ENCODE measurements at regions not wholly inside any gene's neighbourhood (a gene's known extent, or its start where the extent isn't known, plus 50 kb on each side); places are given as distances from the start of the nearest gene placed in this dataset.
"Not testable (repeated sequence)": the region's sequence is repeated elsewhere in the genome, so short reads cannot be mapped to it uniquely, and the experiment has no call there.

GRCh38 chr6:144768551-144769075, 483.5 kb downstream of the UTRN start:
- DNase-seq (ENCODE audit: low read depth in 2 of 2) = no peak

DNA sequence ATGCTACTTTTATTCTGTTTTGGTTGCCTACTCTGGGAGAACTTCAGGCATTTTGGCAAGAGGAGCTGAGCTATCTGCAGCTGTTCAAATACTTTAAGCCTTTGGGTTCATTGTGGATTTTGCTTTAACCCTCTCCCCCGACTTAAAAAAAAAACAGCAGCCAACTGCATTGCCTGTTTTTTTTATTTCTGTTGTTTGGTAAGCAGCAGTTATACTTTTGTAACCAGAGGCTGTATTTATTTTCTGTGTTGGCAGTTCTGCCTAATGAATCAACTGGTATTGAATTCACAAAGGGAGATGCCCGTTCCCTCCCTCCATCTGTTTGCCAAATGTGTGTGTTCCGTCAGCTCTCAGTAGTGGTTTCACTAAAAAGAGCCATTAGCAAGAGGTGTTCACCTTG, 484.0 kb downstream of the UTRN start:
- no peak for DNase-seq (ENCODE audit: low read depth in 2 of 2)

GRCh38 chr6:144776031-144776819, 491.1 kb downstream of the UTRN start:
- no peak for DNase-seq (ENCODE audit: low read depth in 2 of 2)

- no peak for DNase-seq (ENCODE audit: low read depth in 2 of 2)
These were observed 492.1 kb downstream of the UTRN start for GRCh38 chr6:144777249-144777648.

DNA sequence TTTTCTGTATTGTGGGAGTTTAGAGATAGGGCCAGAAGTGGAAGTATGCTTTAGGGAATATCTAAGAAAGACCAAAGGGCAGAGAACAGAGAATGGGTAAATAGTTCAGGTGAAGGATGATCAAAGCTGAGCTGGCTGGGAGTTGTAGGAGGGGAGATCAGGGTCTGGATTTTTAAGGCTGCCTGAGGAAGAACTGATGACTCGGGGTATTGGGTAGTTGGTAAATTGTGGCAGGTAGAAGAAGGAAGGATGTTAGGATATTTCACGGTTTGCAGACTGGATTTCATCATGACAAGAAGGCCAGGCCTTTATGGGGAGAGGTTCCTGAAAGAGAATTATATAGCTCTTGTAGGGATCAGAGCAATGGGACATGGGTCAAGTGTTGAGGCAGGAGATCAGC, 492.9 kb downstream of the UTRN start:
- no peak for DNase-seq (ENCODE audit: low read depth in 2 of 2)

DNA sequence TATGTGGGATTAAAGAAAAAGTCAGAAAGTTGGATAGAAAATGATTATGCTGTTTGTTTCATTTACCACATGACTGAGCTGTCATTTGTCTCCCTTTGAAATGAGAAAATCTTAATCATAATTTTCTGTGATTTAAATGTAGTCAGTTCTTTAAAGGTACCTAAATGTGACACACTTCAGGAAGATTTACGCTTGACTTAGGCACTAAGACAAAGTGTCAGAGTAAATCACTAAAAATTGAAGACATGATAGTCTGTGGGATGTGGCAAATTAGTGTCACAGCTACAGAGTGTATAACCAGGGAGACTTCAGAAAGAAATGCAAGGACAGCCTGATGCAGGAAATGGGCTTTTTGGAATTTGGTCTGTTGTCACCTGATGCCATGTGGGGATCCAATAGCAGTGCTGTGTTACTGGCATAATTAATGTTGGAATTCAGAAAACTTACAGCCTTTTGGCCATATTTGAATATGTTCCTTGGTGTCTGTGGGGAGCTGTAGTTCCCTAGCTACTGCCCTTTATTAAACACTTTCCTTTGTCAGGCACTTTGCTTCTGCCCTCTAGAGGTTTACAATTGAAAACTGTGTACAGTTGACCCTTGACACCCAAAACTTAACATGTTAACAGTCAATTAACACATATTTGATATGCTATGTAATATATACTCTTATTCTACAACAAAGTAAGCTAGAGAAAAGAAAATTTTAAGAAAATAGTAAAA, 493.8 kb downstream of the UTRN start:
- DNase-seq (ENCODE audit: low read depth in 2 of 2) = no peak

DNA sequence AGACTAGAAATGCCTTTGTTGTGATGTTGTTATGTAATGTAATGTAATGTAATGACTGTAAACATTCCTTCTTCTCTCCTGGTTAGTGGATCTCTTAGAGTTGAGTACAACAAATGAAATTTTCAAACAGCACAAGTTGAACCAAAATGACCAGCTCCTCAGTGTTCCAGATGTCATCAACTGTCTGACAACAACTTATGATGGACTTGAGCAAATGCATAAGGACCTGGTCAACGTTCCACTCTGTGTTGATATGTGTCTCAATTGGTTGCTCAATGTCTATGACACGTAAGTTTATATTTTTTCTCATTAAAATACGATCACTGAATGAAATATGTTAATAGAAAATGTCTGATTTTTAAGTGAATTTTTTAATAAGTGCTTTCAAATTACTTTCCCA, 496.7 kb downstream of the UTRN start:
- no peak for DNase-seq (ENCODE audit: low read depth in 2 of 2)

DNA sequence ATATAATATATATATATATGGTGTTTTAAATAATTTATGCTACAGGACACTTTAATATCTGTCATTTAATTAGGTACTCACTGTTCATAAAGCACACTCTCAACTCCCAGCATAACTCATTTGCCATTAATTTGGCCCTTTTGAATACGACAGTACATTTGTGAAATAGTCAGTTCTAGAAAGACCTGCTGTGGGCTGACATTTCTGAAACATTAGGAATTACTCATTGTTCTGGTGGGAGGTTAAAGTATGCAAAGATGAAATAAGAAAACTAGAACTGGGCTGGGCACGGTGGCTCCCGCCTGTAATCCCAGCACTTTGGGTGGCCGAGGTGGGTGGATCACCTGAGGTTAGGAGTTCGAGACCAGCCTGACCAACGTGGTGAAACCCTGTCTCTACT, 497.5 kb downstream of the UTRN start:
- no peak for DNase-seq (ENCODE audit: low read depth in 2 of 2)

GRCh38 chr6:144785056-144785455, 499.9 kb downstream of the UTRN start:
- no peak for DNase-seq (ENCODE audit: low read depth in 2 of 2)

DNA sequence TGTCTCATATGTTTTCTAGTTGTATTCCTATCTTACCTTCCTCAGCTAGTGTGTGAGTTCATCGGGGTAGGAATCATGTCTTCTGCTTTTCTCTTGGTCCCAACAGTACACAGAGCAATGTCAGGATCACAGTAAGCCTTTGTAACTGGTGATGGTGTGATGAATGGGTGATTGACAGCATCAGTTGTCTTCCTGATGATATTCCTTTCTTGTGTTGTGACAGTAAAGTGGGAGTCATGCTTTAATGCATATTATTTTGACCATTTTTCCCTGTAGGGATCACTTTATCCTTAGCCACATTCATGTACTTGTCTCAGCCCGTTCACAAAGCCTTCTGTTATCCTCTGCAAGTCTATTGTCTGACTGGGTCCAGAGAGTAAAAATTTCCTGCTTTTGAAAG, 501.7 kb downstream of the UTRN start:
- no peak for DNase-seq (ENCODE audit: low read depth in 2 of 2)

DNA sequence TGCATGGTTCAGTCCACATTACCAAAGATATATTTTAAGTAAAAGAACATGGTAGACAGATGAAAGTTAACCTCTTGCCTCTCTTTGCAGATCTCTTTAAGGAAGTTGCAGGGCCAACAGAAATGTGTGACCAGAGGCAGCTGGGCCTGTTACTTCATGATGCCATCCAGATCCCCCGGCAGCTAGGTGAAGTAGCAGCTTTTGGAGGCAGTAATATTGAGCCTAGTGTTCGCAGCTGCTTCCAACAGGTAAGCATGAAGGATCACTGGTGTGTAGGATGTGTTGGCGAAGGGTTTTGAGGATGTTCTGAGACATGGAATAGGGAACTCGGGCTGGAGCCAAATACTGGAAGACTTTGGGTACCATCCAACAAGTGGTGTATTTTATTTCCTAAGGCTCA, 508.6 kb downstream of the UTRN start:
- no peak for DNase-seq (ENCODE audit: low read depth in 2 of 2)

- not testable (repeated sequence) for DNase-seq (ENCODE audit: low read depth in 2 of 2)
These were observed 509.9 kb downstream of the UTRN start for GRCh38 chr6:144795022-144795421.

DNA sequence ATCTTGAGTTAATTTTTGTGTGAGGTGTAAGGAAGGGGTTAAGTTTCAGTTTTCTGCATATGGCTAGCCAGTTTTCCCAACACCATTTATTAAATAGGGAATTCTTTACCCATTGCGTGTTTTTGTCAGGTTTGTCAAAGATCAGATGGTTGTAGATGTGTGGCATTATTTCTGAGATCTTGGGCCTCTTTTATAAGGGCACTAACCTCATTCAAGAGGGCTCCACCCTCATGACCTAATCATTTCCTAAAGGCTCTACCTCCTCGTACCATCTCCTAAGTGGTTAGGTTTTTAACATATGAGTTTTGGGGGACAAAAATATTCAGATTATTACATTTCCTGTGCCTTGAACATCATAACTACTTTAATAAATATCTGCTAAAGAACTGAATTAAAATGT, 510.9 kb downstream of the UTRN start:
- DNase-seq (ENCODE audit: low read depth in 2 of 2) = no peak

GRCh38 chr6:144797881-144798589, 512.9 kb downstream of the UTRN start:
- DNase-seq (ENCODE audit: low read depth in 2 of 2) = no peak

- DNase-seq (ENCODE audit: low read depth in 2 of 2) = no peak
These were observed 519.2 kb downstream of the UTRN start for GRCh38 chr6:144804246-144804790.

DNA sequence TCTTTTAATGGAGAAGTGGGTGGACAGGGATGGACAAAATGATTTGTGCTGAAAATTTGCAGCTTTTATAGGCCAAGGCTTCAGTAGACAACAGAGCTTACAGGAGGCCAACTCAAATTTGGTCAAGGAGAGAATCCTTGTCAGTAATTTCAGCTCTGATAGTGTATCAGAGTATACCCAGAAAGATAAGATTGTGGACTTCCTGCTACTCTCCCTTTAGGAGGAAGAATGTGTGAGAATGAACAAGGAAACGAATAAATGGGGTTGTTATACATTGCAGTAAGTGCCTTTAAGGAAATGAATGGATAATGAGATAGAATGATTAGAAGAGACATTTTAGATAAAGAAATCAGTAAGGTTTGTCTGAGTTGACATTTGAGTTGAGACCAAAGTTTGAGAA, 519.9 kb downstream of the UTRN start:
- no peak for DNase-seq (ENCODE audit: low read depth in 2 of 2)

GRCh38 chr6:144806222-144806621, 521.1 kb downstream of the UTRN start:
- DNase-seq (ENCODE audit: low read depth in 2 of 2) = no peak

DNA sequence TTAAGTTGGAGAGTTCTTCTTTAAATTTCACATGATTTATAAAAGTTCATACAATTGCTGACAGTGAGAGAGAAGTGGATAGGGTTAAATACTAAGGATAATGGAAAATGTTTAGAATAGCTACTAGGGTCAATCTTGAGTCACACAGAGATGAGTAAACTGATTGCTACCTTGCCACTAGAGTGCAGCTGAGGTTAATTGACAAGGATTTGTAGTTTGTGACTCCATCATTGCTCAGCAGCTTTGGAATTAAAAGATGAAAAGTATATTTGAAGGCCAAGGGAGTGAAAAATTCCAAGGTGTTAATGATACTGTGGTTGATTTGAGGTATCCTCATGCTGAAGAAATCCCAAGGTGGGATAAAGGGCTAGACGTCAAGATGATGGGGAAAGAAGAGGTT, 524.0 kb downstream of the UTRN start:
- no peak for DNase-seq (ENCODE audit: low read depth in 2 of 2)

DNA sequence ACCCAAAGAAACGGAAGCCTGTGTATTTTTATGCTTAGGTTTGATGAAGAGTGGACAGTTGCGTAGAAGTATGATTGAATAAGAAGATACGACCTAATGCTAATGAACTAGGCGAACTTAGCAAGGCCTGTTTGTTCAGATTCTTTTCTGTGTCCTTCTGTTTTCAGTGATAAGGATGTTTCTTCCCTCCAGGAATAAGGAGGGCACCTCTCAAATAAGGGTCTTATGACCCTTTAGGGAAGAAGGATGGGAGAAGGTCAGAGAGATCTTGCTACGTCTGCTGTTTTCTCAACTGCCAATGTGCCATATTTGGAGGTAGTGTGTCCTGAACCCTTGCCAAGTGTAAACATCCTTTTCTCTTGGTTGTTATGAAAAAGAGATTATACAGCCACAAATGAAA, 524.8 kb downstream of the UTRN start:
- DNase-seq (ENCODE audit: low read depth in 2 of 2) = no peak

DNA sequence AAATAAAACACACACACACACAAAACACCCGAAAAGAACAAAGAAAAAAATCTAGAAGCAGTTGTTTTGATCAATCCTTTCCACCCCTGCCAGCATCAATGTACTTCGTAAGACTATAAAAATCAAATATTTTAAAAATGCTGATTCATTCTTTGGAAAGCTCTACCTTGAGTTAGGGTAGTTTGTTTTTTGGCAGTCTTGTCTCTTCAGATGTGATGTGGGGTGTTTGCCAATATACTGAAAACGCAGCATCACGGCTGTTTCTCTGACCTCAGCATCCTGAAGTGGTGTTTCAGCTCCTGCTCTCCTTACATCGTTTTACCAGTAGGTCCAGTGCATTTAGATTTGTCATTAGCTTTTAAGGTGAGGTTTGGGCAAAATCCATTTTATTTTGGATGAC, 526.0 kb downstream of the UTRN start:
- DNase-seq (ENCODE audit: low read depth in 2 of 2) = no peak

DNA sequence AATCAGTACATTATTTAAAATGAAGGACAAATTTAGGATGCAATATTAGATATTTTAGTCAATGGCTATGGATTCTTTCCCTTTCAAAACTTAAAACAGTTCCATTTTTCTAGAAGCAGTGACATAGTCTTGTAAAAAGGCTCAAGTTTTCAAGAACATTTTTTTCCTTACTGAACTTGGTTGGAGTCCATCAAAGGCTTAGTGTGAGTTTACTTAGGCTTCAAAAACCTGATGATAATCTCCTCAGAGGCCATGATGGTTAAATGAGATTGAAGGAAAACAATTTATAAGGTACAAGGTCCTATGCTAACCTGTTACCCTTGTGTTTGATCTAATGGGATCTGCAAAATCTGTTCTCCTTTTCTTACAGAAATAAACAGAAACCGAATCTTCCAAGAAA, 531.8 kb downstream of the UTRN start:
- DNase-seq (ENCODE audit: low read depth in 2 of 2) = no peak

DNA sequence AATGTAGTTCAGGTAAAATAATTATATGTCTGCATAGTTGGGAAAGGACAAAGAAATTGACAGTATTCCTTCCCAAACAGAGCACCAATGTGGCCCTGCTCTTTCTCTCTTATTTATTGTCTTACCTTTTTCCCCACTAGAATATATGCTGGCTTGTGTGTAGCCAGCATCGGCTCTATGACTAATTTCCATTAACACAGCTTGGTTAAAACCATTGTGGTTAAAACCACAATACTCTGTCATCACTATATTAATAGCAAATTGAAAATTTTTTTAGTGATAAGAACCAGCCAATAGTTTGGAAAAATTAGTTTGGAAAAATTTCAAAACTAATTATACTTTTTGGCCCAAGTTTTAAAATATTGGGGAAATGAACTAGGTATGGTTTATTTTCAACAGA, 535.1 kb downstream of the UTRN start:
- no peak for DNase-seq (ENCODE audit: low read depth in 2 of 2)
